Fibroblast of mammary gland (primary cell): ENCODE measurements at regions not wholly inside any gene's neighbourhood (a gene's known extent, or its start where the extent isn't known, plus 50 kb on each side); places are given as distances from the start of the nearest gene placed in this dataset.

Source experiments
- DNase-seq: peaks from one replicate; pipeline ENCODE4 v3.0.0-alpha.2; 2010; ENCODE audit warnings: low read depth
- H3K4me3 ChIP-seq: 2 replicates; pipeline ENCODE4 v1.5.1; 2011; ENCODE audit warnings: low read depth, mild to moderate bottlenecking, low read length, moderate library complexity; ENCODE audit not compliant: control insufficient read depth
- TF ChIP-seq, protein P1 (sequence below): conservative IDR thresholded peaks from 2 replicates; pipeline ENCODE4 v1.5.1; 2011; ENCODE audit warnings: low read depth, low read length, inconsistent platforms; ENCODE audit not compliant: control insufficient read depth, insufficient read depth

DNA sequence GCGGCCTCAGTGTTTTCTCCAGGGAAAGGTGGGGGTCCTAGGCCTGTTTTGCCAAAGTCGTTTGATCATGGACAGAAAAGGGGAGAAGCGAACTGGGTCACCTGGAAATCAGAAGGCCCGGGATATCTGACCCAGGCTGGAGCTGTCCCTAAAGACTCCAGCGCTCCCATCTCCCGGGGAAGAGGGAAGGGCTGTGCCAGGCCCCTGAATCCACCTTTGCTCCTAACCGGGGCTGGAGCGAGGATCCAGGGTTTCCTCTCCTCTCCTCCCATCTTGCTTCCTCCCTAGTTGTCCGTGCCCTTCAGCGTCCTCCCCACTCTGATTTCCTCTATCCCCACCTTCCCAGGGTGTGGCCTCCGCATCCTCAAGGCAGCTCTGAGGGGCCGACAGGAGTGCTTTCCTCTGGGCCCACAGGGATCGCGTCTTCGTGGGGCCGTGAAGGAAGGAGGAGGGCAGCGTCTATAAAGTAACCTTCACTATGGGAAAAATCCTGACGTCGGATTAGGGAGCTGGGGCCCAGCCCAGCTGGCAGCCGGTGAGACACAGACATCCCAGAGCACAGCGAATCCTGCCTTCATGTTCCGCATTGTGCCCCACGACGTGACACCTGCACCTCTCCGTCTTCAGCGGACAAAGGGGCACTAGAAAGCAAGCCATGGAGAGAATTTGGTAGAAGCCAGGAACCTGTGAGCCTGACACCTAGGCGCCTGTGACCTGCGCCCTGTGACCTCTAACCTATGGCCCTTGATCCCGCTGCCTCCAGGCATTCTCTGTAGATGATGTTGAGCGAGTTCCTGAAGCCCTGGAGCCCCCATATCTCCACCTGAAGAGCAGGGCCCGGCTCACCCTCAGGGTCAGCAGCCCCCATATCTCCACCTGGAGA lies 212.7 kb upstream of the SALL3 start:
- no peak for DNase-seq
- H3K4me3 ChIP-seq: no peak overlapping the region
- TF ChIP-seq, protein P1, sequence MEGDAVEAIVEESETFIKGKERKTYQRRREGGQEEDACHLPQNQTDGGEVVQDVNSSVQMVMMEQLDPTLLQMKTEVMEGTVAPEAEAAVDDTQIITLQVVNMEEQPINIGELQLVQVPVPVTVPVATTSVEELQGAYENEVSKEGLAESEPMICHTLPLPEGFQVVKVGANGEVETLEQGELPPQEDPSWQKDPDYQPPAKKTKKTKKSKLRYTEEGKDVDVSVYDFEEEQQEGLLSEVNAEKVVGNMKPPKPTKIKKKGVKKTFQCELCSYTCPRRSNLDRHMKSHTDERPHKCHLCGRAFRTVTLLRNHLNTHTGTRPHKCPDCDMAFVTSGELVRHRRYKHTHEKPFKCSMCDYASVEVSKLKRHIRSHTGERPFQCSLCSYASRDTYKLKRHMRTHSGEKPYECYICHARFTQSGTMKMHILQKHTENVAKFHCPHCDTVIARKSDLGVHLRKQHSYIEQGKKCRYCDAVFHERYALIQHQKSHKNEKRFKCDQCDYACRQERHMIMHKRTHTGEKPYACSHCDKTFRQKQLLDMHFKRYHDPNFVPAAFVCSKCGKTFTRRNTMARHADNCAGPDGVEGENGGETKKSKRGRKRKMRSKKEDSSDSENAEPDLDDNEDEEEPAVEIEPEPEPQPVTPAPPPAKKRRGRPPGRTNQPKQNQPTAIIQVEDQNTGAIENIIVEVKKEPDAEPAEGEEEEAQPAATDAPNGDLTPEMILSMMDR: no peak

DNA sequence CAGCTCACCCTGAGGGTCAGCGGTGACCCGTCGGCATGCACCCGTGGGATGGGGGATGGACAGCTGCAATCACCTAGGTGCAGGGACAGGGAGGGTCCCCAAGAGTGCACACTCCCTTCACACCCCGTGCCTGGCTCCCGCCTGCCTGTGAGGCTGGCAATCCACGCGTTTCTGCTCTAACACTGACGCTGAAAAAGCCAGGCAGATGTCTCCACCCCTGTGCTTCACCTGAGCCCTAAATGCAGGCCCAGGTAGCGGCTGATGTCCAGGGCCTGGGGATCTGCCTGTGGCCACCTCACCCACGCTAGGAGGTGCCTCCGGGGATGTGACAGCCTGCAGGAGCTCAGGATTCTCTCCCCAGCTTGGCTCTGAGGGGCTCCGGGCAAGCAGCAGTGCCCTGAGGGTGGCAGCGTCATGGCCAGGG lies 212.0 kb upstream of the SALL3 start:
- no peak for DNase-seq
- no peak overlapping the region for H3K4me3 ChIP-seq
- TF ChIP-seq, protein P1: no peak

DNA sequence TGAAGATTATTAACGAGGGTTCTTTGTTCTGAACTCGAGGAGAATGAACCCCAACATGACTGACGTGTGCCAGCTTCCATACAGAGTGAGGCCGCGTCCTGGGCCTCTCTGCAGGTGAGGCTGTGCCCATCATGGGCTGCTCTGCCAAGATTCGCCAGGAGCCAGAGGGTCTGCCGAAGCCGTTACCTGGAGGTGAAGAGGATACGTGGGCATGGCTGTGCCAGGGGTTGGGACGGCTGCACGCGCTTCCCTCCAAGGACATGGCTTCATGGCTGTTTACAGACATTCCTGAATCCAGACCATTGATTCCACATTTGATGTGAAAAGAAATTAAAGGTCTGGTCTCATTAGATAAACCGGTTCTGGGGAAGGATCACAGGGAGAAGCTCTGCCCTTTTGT lies 211.4 kb upstream of the SALL3 start:
- TF ChIP-seq, protein P1: no peak
- DNase-seq: no peak
- H3K4me3 ChIP-seq: no peak overlapping the region

DNA sequence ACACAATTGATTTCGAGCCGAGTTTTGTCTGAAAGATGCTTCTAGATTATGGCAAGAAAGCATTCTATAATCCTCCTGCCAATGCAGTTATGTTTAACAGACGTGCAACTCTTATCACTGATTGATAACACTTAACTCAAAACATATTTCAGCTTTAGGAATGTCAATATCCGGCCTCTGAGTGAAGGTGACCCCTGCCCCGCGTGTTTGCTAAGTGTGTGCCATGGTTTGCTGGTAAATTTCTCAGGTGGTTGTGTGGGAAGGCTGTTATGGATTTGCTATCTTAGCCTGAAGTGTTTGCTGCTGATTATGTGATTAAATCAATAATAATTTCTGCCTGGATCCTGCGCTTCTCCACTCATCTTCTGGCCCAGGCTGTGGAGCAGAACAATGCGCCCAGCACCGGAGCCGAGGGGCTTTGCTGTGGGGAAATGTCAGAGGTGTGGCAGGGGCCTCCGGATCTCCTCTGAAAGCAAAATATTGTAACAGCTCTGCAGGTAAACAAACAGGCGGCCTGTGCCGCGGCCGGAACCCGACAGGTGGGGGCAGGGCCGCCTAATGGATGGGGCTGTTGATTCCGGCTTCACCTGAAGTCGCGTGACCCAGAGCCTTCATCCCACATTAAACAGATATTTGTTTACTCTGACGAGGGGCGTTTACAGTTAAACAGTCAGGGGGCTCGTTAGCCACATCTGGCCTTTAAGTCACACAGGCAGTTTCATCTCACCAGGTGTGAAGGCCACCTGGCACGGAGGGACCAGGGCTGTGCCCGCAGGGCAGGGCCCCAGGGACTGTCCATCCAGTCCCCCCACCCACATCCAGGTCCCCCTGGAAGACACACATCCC lies 210.7 kb upstream of the SALL3 start:
- DNase-seq: no peak
- H3K4me3 ChIP-seq: no peak overlapping the region
- TF ChIP-seq, protein P1: no peak

DNA sequence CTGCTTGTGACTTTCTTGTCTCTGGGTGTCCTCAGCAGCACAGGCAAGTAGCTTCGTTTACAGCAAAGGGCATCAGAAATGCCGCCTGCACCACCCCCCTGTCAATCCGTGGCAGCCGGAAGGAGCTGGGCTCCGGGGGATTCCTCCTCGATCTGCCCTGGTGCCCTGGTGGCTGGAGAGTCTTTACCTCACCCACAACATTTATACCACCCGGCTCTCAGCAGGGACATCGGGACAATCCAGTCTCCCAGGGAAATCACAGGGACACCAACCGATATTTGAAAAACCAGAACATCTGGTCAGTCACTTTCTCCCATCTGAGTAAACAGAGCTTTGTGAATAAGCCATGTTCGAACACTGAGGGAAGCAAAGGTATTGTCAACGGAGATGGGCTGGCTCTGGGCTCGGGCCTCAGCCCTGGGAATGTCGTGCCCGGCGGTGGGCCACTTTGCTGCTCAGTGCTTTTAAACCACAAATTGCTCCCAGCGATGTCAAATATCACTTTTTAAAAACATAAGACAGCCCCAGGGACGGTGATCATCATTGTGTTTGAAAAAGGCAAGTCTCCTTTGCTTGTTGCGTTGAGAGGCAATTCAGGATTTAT lies 210.0 kb upstream of the SALL3 start:
- H3K4me3 ChIP-seq: no peak overlapping the region
- DNase-seq: no peak
- TF ChIP-seq, protein P1: no peak

DNA sequence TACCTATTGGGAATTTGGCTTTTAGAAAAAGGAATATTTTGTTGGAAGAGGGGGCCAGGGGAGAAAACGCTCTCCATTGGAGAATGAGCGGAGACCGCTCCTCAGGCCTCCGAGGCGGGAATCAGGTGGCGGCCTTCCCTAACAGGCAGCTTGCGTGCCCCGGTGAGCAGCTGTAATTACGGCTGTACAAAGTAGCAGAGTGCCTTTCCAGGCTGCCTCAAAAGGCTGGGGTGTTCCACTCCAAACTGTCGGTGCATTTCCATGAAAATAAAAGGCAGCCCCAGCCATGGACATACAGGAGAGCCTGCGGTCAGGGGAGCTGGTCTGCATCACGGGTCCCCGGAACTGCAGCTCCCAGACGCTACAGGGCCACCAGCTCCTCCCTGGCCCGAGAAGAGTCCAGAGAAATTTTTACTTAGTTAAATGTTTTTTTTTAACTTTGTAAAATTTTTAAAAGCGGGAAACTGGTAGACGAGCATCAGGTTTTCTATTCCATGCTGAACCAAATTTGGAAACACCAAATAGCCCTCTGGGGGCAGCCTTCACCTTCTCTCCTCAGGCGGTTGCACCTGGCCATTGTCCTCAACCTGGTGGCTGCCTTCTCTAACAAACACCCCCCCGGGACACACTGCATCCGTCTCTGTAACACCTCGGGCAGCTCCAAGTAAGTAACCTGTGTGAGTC lies 209.3 kb upstream of the SALL3 start:
- TF ChIP-seq, protein P1: no peak
- no peak overlapping the region for H3K4me3 ChIP-seq
- no peak for DNase-seq
